ENCODE measurements at regions not wholly inside any gene's neighbourhood (a gene's known extent, or its start where the extent isn't known, plus 50 kb on each side); places are given as distances from the start of the nearest gene placed in this dataset.

GRCh38 chr1:187415065-187415464 lies 586.3 kb downstream of the PLA2G4A start:
- H3K79me2 ChIP-seq (ENCODE audit: insufficient read depth, low read length), result no peaks in the 10 kb centered on the region
- DNase-seq (ENCODE audit: insufficient read length, low spot score, missing footprints), result no peak
- H4K20me1 ChIP-seq (ENCODE audit: insufficient read depth, low read length), result no peaks in the 10 kb centered on the region
- no peaks in the 10 kb centered on the region for H3K27me3 ChIP-seq (ENCODE audit: insufficient read depth, low read length)
- no peak for TF ChIP-seq CTCF (IDR thresholded peaks at IDR 0.05; ENCODE audit: extremely low read depth, low read depth, low read length)
- H3K4me2 ChIP-seq (ENCODE audit: insufficient read depth, low read length), result no peak overlapping the region
- H3K36me3 ChIP-seq (ENCODE audit: insufficient read depth, low read length), result no peaks in the 10 kb centered on the region
- H3K4me1 ChIP-seq (ENCODE audit: insufficient read depth, low read length), result no peaks in the 10 kb centered on the region
- H3K27ac ChIP-seq (ENCODE audit: low read depth, low read length), result no peak overlapping the region
- no peak overlapping the region for H2AFZ ChIP-seq (ENCODE audit: low read length)
- H3K4me3 ChIP-seq (ENCODE audit: insufficient read depth, low read length), result no peak overlapping the region
- no peaks in the 10 kb centered on the region for H3K9me3 ChIP-seq (ENCODE audit: low read depth, low read length)

GRCh38 chr1:187417520-187417919 lies 588.8 kb downstream of the PLA2G4A start:
- DNase-seq (ENCODE audit: insufficient read length, low spot score, missing footprints), result no peak

GRCh38 chr1:187433598-187433997 lies 604.8 kb downstream of the PLA2G4A start:
- Histone ChIP-seq H3K36me3 (ENCODE audit: insufficient read depth, low read length) (no peaks in the 10 kb centered on the region), H3K79me2 (ENCODE audit: insufficient read depth, low read length) (no peaks in the 10 kb centered on the region), H2AFZ (ENCODE audit: low read length) (no peak overlapping the region), H3K4me1 (ENCODE audit: insufficient read depth, low read length) (no peaks in the 10 kb centered on the region), H3K9me3 (ENCODE audit: low read depth, low read length) (no peaks in the 10 kb centered on the region), H3K4me2 (ENCODE audit: insufficient read depth, low read length) (no peak overlapping the region), H4K20me1 (ENCODE audit: insufficient read depth, low read length) (no peaks in the 10 kb centered on the region), H3K27me3 (ENCODE audit: insufficient read depth, low read length) (no peaks in the 10 kb centered on the region), H3K4me3 (ENCODE audit: insufficient read depth, low read length) (no peak overlapping the region), H3K27ac (ENCODE audit: low read depth, low read length) (no peak overlapping the region)
- TF ChIP-seq CTCF (IDR thresholded peaks at IDR 0.05; ENCODE audit: extremely low read depth, low read depth, low read length), result no peak
- DNase-seq (ENCODE audit: insufficient read length, low spot score, missing footprints), result peak; percentile 13

More at GRCh38 chr1:187417520-187417919, 588.8 kb downstream of the PLA2G4A start:
- no peaks in the 10 kb centered on the region for H3K27me3 ChIP-seq (ENCODE audit: insufficient read depth, low read length)
- TF ChIP-seq CTCF (IDR thresholded peaks at IDR 0.05; ENCODE audit: extremely low read depth, low read depth, low read length), result no peak
- no peaks in the 10 kb centered on the region for H3K9me3 ChIP-seq (ENCODE audit: low read depth, low read length)
- H3K4me2 ChIP-seq (ENCODE audit: insufficient read depth, low read length), result no peak overlapping the region
- no peaks in the 10 kb centered on the region for H3K79me2 ChIP-seq (ENCODE audit: insufficient read depth, low read length)
- no peaks in the 10 kb centered on the region for H4K20me1 ChIP-seq (ENCODE audit: insufficient read depth, low read length)
- H3K4me3 ChIP-seq (ENCODE audit: insufficient read depth, low read length), result no peak overlapping the region
- no peaks in the 10 kb centered on the region for H3K36me3 ChIP-seq (ENCODE audit: insufficient read depth, low read length)
- H3K27ac ChIP-seq (ENCODE audit: low read depth, low read length), result no peak overlapping the region
- no peak overlapping the region for H2AFZ ChIP-seq (ENCODE audit: low read length)
- H3K4me1 ChIP-seq (ENCODE audit: insufficient read depth, low read length), result no peaks in the 10 kb centered on the region

GRCh38 chr1:187442603-187443002 lies 613.9 kb downstream of the PLA2G4A start:
- Histone ChIP-seq H3K27ac (ENCODE audit: low read depth, low read length) (no peak overlapping the region), H3K4me2 (ENCODE audit: insufficient read depth, low read length) (no peak overlapping the region), H3K4me1 (ENCODE audit: insufficient read depth, low read length) (no peaks in the 10 kb centered on the region), H3K4me3 (ENCODE audit: insufficient read depth, low read length) (no peak overlapping the region), H3K9me3 (ENCODE audit: low read depth, low read length) (no peaks in the 10 kb centered on the region), H2AFZ (ENCODE audit: low read length) (no peak overlapping the region), H3K27me3 (ENCODE audit: insufficient read depth, low read length) (no peaks in the 10 kb centered on the region), H3K79me2 (ENCODE audit: insufficient read depth, low read length) (no peaks in the 10 kb centered on the region), H4K20me1 (ENCODE audit: insufficient read depth, low read length) (no peaks in the 10 kb centered on the region), H3K36me3 (ENCODE audit: insufficient read depth, low read length) (no peaks in the 10 kb centered on the region)
- TF ChIP-seq CTCF (IDR thresholded peaks at IDR 0.05; ENCODE audit: extremely low read depth, low read depth, low read length), result no peak
- no peak for DNase-seq (ENCODE audit: insufficient read length, low spot score, missing footprints)
